PC-3 (cell line): ENCODE measurements at regions not wholly inside any gene's neighbourhood (a gene's known extent, or its start where the extent isn't known, plus 50 kb on each side); places are given as distances from the start of the nearest gene placed in this dataset.

ENCODE experiments used
- ATAC-seq: fragments of 200-7000 bp; cut with Tn5 transposase; 2 replicates; pipeline ENCODE4 v1.9.1; 2020; ENCODE audit warnings: mild to moderate bottlenecking, moderate library complexity
- BruUV-seq: library from RNA; stranded (reverse); fragments of 400-500 nt; replicated peaks from 2 replicates; lab custom pipeline; 2021; lab: Mats Ljungman, UMichigan
- CTCF ChIA-PET: fragments of 300-600 bp; sonication (Branson Sonifier 250); formaldehyde crosslinking; loops from one replicate; lab custom pipeline; 2022; ENCODE audit warnings: antibody characterized with exemption; lab: Charles Lee
- POLR2A ChIA-PET: fragments of 300-600 bp; sonication (Branson Sonifier 250); formaldehyde crosslinking; loops from one replicate; lab custom pipeline; 2022; ENCODE audit warnings: antibody characterized with exemption; ENCODE audit not compliant: unreplicated experiment; lab: Charles Lee
- DNase-seq: peaks from one replicate; pipeline ENCODE4 v3.0.0-alpha.2; 2015
- H2AFZ ChIP-seq: fragments of 300-600 bp; sonication (generic); 2 replicates; pipeline ENCODE4 v1.6.0; 2016; ENCODE audit warnings: antibody characterized with exemption, low read length
- H3F3A ChIP-seq: fragments of 300-600 bp; sonication (generic); one replicate; pipeline ENCODE4 v1.6.0; 2017; ENCODE audit warnings: antibody characterized with exemption, low read length, control low read depth, mild to moderate bottlenecking; ENCODE audit not compliant: unreplicated experiment
- H3K27ac ChIP-seq: fragments of 300-600 bp; sonication (generic); 2 replicates; pipeline ENCODE4 v1.5.1; 2016; ENCODE audit warnings: mild to moderate bottlenecking, low read length
- H3K27me3 ChIP-seq: fragments of 300-600 bp; sonication (generic); 2 replicates; pipeline ENCODE4 v1.6.1; 2016; ENCODE audit warnings: low read length, mixed read lengths
- H3K36me3 ChIP-seq: fragments of 300-600 bp; sonication (generic); 2 replicates; pipeline ENCODE4 v1.6.1; 2016; ENCODE audit warnings: low read depth, mixed run types, low read length, mixed read lengths
- H3K4me1 ChIP-seq: fragments of 300-600 bp; sonication (generic); 2 replicates; pipeline ENCODE4 v1.5.1; 2016; ENCODE audit warnings: low read length; ENCODE audit not compliant: insufficient read depth
- H3K4me2 ChIP-seq: fragments of 300-600 bp; sonication (generic); 2 replicates; pipeline ENCODE4 v1.6.0; 2016; ENCODE audit warnings: low read length
- H3K4me3 ChIP-seq: fragments of 300-600 bp; sonication (generic); 2 replicates; pipeline ENCODE4 v1.5.1; 2016; ENCODE audit warnings: mild to moderate bottlenecking, low read length, mixed read lengths
- H3K79me2 ChIP-seq: fragments of 300-600 bp; sonication (generic); 2 replicates; pipeline ENCODE4 v1.6.1; 2017; ENCODE audit warnings: low read length, mixed read lengths
- H3K9ac ChIP-seq: fragments of 300-600 bp; sonication (generic); 2 replicates; pipeline ENCODE4 v1.6.0; 2016; ENCODE audit warnings: mild to moderate bottlenecking, low read length
- H3K9me2 ChIP-seq: fragments of 300-600 bp; sonication (generic); replicated peaks from 2 replicates; pipeline ENCODE4 v1.6.1; 2016; ENCODE audit warnings: mixed run types, low read length, mixed read lengths
- H3K9me3 ChIP-seq: fragments of 300-600 bp; sonication (generic); 2 replicates; pipeline ENCODE4 v1.6.1; 2016; ENCODE audit warnings: low read length, mixed read lengths
- H4K20me1 ChIP-seq: fragments of 300-600 bp; sonication (generic); 2 replicates; pipeline ENCODE4 v1.6.1; 2016; ENCODE audit warnings: low read length, mixed read lengths
- EZH2 ChIP-seq: fragments of 300-600 bp; sonication (generic); IDR thresholded peaks from one replicate; pipeline ENCODE4 v1.6.1; 2017; ENCODE audit warnings: antibody characterized with exemption, mild to moderate bottlenecking, low read length; ENCODE audit not compliant: unreplicated experiment
- EZH2phosphoT487 ChIP-seq: fragments of 300-600 bp; sonication (generic); IDR thresholded peaks from 2 replicates; pipeline ENCODE4 v1.6.1; 2018; ENCODE audit warnings: mild to moderate bottlenecking, antibody characterized with exemption, low read length, borderline replicate concordance
- intact Hi-C: fragments of 100-400 bp; cut with micrococcal nuclease; formaldehyde crosslinking; loops from 2 replicates; pipeline ENCODE4 v1.9.0; 2023
- TF ChIP-seq, protein P1 (sequence below): fragments of 300-600 bp; sonication (generic); conservative IDR thresholded peaks from 2 replicates; pipeline ENCODE4 v1.5.1; 2017; ENCODE audit warnings: antibody characterized with exemption, low read depth, mild to moderate bottlenecking, low read length

DNA sequence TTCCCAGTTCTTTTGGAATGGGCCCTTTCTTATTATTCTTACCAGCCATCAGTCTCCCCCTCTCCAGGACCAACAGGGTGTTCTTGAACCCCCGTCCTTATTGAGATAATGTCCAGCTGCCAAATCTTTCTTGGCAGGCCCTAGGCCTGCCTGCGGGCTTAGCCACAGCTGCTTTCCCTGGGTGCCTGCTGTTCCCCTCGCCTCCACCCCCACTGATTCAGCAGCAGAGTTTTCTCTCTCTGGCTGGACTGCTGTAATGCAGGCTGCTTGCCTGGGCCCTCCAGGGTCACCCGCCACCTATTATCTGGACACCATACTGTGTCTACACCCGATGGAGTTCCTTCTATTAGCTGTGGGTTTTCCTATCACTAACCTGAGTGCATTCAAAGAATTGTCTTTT is 395.4 kb upstream of the ATP5MC3 start:
- intact Hi-C loops, result no loop called here
- BruUV-seq, result no TSS peak
- H3K4me3 ChIP-seq, result no peak overlapping the region
- H3F3A ChIP-seq, result no peaks in the 10 kb centered on the region
- H3K27me3 ChIP-seq, result peaks cover 73% of the 10 kb centered on the region
- no peak overlapping the region for H3K4me2 ChIP-seq
- H3K9me3 ChIP-seq, result no peaks in the 10 kb centered on the region
- no peaks in the 10 kb centered on the region for H3K9me2 ChIP-seq
- TF ChIP-seq EZH2 (no peak), EZH2phosphoT487 (no peak)
- TF ChIP-seq, protein P1, sequence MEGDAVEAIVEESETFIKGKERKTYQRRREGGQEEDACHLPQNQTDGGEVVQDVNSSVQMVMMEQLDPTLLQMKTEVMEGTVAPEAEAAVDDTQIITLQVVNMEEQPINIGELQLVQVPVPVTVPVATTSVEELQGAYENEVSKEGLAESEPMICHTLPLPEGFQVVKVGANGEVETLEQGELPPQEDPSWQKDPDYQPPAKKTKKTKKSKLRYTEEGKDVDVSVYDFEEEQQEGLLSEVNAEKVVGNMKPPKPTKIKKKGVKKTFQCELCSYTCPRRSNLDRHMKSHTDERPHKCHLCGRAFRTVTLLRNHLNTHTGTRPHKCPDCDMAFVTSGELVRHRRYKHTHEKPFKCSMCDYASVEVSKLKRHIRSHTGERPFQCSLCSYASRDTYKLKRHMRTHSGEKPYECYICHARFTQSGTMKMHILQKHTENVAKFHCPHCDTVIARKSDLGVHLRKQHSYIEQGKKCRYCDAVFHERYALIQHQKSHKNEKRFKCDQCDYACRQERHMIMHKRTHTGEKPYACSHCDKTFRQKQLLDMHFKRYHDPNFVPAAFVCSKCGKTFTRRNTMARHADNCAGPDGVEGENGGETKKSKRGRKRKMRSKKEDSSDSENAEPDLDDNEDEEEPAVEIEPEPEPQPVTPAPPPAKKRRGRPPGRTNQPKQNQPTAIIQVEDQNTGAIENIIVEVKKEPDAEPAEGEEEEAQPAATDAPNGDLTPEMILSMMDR, result no peak
- H4K20me1 ChIP-seq, result no peaks in the 10 kb centered on the region
- H3K79me2 ChIP-seq, result no peaks in the 10 kb centered on the region
- DNase-seq (no peak), ATAC-seq (no peak)
- H3K27ac ChIP-seq, result no peak overlapping the region
- CTCF ChIA-PET, result no interaction called here
- no peak overlapping the region for H3K9ac ChIP-seq
- no peaks in the 10 kb centered on the region for H3K36me3 ChIP-seq
- POLR2A ChIA-PET, result no interaction called here
- H3K4me1 ChIP-seq, result no peaks in the 10 kb centered on the region
- H2AFZ ChIP-seq, result no peak overlapping the region

GRCh38 chr2:175576270-175576669 is 394.8 kb upstream of the ATP5MC3 start:
- BruUV-seq, result no TSS peak
- H3K27me3 ChIP-seq, result peaks cover 73% of the 10 kb centered on the region
- no peaks in the 10 kb centered on the region for H3K9me2 ChIP-seq
- TF ChIP-seq EZH2phosphoT487, result no peak
- no peak for TF ChIP-seq EZH2
- TF ChIP-seq, protein P1, result no peak
- H3K27ac ChIP-seq, result no peak overlapping the region
- no peaks in the 10 kb centered on the region for H3K79me2 ChIP-seq
- ATAC-seq (no peak), DNase-seq (no peak)
- H3K9ac ChIP-seq, result no peak overlapping the region
- H2AFZ ChIP-seq, result no peak overlapping the region
- H3K36me3 ChIP-seq, result no peaks in the 10 kb centered on the region
- no peaks in the 10 kb centered on the region for H3F3A ChIP-seq
- H3K9me3 ChIP-seq, result no peaks in the 10 kb centered on the region
- no peaks in the 10 kb centered on the region for H3K4me1 ChIP-seq
- H4K20me1 ChIP-seq, result no peaks in the 10 kb centered on the region
- CTCF ChIA-PET, result no interaction called here
- POLR2A ChIA-PET, result no interaction called here
- intact Hi-C loops, result no loop called here
- no peak overlapping the region for H3K4me3 ChIP-seq
- no peak overlapping the region for H3K4me2 ChIP-seq

GRCh38 chr2:175575346-175576258 is 394.1 kb upstream of the ATP5MC3 start:
- no peak for TF ChIP-seq EZH2
- TF ChIP-seq, protein P1, result no peak
- no peak for TF ChIP-seq EZH2phosphoT487
- no peaks in the 10 kb centered on the region for H3K9me2 ChIP-seq
- H3K79me2 ChIP-seq, result no peaks in the 10 kb centered on the region
- no peaks in the 10 kb centered on the region for H3K36me3 ChIP-seq
- H3K27ac ChIP-seq, result no peak overlapping the region
- H3K27me3 ChIP-seq, result peaks cover 72% of the 10 kb centered on the region
- DNase-seq, result no peak
- H4K20me1 ChIP-seq, result no peaks in the 10 kb centered on the region
- H3K4me3 ChIP-seq, result no peak overlapping the region
- H3K9me3 ChIP-seq, result no peaks in the 10 kb centered on the region
- H3K9ac ChIP-seq, result no peak overlapping the region
- ATAC-seq, result no peak
- CTCF ChIA-PET, result no interaction called here
- intact Hi-C loops, result no loop called here
- no peak overlapping the region for H2AFZ ChIP-seq
- POLR2A ChIA-PET, result no interaction called here
- no peaks in the 10 kb centered on the region for H3F3A ChIP-seq
- no peak overlapping the region for H3K4me2 ChIP-seq
- no peaks in the 10 kb centered on the region for H3K4me1 ChIP-seq
- BruUV-seq, result no TSS peak
